Stimulated activated CD4-positive, alpha-beta T cell treated with anti-CD3 and anti-CD28 coated beads, Interleukin-2, amount 100 ng/mL, for 24 hours (primary cell): ENCODE measurements at regions not wholly inside any gene's neighbourhood (a gene's known extent, or its start where the extent isn't known, plus 50 kb on each side); places are given as distances from the start of the nearest gene placed in this dataset.
"Not testable (repeated sequence)": the region's sequence is repeated elsewhere in the genome, so short reads cannot be mapped to it uniquely, and the experiment has no call there.

ENCODE experiments used
- DNase-seq, 2 donors: peaks; one replicate each; pipeline ENCODE4 v3.0.0-alpha.2; 2020

GRCh38 chr3:194250098-194251002 lies 100.8 kb downstream of the CPN2 start:
- DNase-seq = no peak

- DNase-seq = no peak
These were observed 100.1 kb downstream of the CPN2 start for GRCh38 chr3:194251007-194251406.

- DNase-seq = no peak
These were observed 99.7 kb downstream of the CPN2 start for GRCh38 chr3:194251461-194251860.

GRCh38 chr3:194251891-194252560 lies 99.1 kb downstream of the CPN2 start:
- DNase-seq = no peak

- no peak for DNase-seq
These were observed 97.9 kb downstream of the CPN2 start for GRCh38 chr3:194253270-194253669.

GRCh38 chr3:194254040-194254439 lies 97.1 kb downstream of the CPN2 start:
- no peak for DNase-seq

- peak; percentile 55 to 57 for DNase-seq
These were observed 95.7 kb downstream of the CPN2 start for GRCh38 chr3:194255252-194256039.

GRCh38 chr3:194256040-194256945 lies 94.8 kb downstream of the CPN2 start:
- no peak for DNase-seq

- DNase-seq = no peak
These were observed 93.9 kb downstream of the CPN2 start for GRCh38 chr3:194257151-194257621.

- DNase-seq = no peak
These were observed 93.0 kb downstream of the CPN2 start for GRCh38 chr3:194257916-194258668.

GRCh38 chr3:194259982-194260766 lies 91.0 kb downstream of the CPN2 start:
- no peak for DNase-seq

GRCh38 chr3:194261581-194262063 lies 89.5 kb downstream of the CPN2 start:
- DNase-seq = no peak

- no peak for DNase-seq
These were observed 88.8 kb downstream of the CPN2 start for GRCh38 chr3:194262176-194262924.

GRCh38 chr3:194262925-194263305 lies 88.2 kb downstream of the CPN2 start:
- DNase-seq = no peak

GRCh38 chr3:194264631-194265504 lies 86.3 kb downstream of the CPN2 start:
- DNase-seq = not testable (repeated sequence)

- DNase-seq = no peak
These were observed 85.6 kb downstream of the CPN2 start for GRCh38 chr3:194265505-194265892.

- no peak for DNase-seq
These were observed 84.8 kb downstream of the CPN2 start for GRCh38 chr3:194265996-194266964.
